Skeletal muscle tissue (tissue), 3 donors: ENCODE measurements at regions not wholly inside any gene's neighbourhood (a gene's known extent, or its start where the extent isn't known, plus 50 kb on each side); places are given as distances from the start of the nearest gene placed in this dataset.
A peak's percentile ranks its signal among the peaks of the same experiment; 100 is the strongest.

ENCODE experiments used
- H3K27ac ChIP-seq: one replicate; pipeline ENCODE4 v1.7.0; 2013; ENCODE audit warnings: mild to moderate bottlenecking, low read depth, low read length, inconsistent platforms
- H3K27me3 ChIP-seq, 3 donors: one replicate each; pipeline ENCODE4 v1.7.0; 2013; ENCODE audit warnings: low read length in 3 of 3; ENCODE audit not compliant: control insufficient read depth in 3 of 3, insufficient read depth in 3 of 3
- H3K36me3 ChIP-seq, 3 donors: one replicate each; pipeline ENCODE4 v1.7.0; 2013; ENCODE audit warnings: low read length in 3 of 3; ENCODE audit not compliant: control insufficient read depth in 3 of 3, insufficient read depth in 3 of 3
- H3K4me1 ChIP-seq, 3 donors: one replicate each; pipeline ENCODE4 v1.7.0; 2013; ENCODE audit warnings: low read length in 3 of 3, mild to moderate bottlenecking in 3 of 3; ENCODE audit not compliant: control insufficient read depth in 3 of 3, insufficient read depth in 3 of 3
- H3K4me3 ChIP-seq, 3 donors: one replicate each; pipeline ENCODE4 v1.7.0; 2013; ENCODE audit warnings: low read length in 3 of 3
- H3K9ac ChIP-seq, 3 donors: one replicate each; pipeline ENCODE4 v1.7.0; 2013; ENCODE audit warnings: low read length in 3 of 3, mild to moderate bottlenecking in 3 of 3, moderate library complexity in 2 of 3, low read depth in 1 of 3
- H3K9me3 ChIP-seq, 3 donors: one replicate each; pipeline ENCODE4 v1.7.0; 2013; ENCODE audit warnings: low read length in 3 of 3; ENCODE audit not compliant: control insufficient read depth in 3 of 3
- donor health status: Osteomylitis.

DNA sequence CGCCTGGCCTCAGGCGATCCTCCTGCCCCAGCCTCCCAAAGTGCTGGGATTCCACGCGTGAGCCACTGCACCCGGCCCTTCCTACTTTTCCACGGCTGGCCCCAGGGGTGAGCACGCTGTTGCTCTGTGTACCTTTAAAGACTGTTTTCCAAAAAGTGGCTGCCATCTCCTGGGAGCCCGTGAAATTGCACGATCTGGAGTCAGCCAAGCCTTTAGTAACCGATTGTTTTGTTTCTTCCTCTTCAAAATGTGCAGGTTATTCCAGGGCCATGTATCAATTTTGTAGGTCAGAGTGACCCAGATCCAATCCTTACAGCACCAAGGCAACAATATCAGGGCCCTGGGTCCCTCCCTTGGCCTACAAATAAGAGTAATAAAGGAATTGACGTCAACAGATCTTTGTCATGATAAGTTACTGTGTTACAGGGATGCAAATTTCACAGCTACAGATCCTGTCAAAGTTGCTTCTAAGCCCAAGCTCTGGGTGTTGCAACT, 135.6 kb upstream of the ZNF236 start:
- Histone ChIP-seq H3K9me3 (no peaks in the 10 kb centered on the region), H3K4me1 (peaks cover 0 to 3% (median 2%) of the 10 kb centered on the region in 3 donors), H3K9ac (peak overlapping the region in 1 of 3 donors; percentile 20), H3K4me3 (no peak overlapping the region), H3K27me3 (peaks cover 7 to 32% (median 23%) of the 10 kb centered on the region in 3 donors), H3K36me3 (no peaks in the 10 kb centered on the region), H3K27ac (no peak overlapping the region)

DNA sequence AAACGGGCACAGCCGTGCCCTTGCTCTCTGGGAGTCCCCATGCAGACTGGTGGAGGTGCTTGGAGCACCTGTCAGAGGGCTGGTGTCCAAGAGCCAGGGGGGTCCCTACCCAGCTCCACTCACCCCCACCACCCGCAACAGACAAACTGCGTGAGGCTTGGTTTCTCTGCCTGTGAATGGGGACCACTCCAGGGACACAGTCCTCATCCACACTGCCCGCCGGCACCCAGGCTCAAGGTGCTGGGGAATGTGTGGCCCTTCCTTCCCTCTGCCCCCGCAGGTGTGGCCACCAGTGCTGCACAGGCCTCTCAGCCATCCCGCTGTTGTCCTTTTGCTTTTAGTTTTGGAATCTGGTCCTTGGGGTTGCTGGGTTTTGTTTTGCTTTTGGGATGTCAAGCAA, 136.5 kb upstream of the ZNF236 start:
- Histone ChIP-seq H3K36me3 (no peaks in the 10 kb centered on the region), H3K27me3 (peaks cover 7 to 28% (median 23%) of the 10 kb centered on the region in 3 donors), H3K27ac (no peak overlapping the region), H3K4me3 (no peak overlapping the region), H3K4me1 (peaks cover 0 to 3% (median 2%) of the 10 kb centered on the region in 3 donors), H3K9ac (no peak overlapping the region), H3K9me3 (no peaks in the 10 kb centered on the region)

DNA sequence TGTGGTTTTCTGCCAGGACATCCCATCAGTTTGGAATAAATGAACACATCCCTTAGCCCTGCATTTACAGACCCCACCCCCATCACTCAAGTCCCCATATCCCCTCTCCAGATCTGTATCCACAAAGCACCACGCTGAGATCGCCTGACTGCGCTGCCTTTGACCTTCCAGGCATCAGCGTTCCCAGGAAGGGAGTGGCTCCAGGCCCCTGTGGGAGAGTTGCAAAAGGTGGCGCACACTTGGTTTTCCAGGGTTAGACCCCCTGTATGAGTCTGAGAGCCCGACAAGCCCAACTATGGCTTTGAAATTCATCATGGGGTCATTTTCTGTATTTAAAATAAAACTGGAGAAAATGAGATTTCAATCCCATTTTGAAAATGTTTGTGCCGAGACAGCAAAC, 137.0 kb upstream of the ZNF236 start:
- H3K27ac ChIP-seq = no peak overlapping the region
- H3K9ac ChIP-seq = no peak overlapping the region
- H3K9me3 ChIP-seq = no peaks in the 10 kb centered on the region
- no peaks in the 10 kb centered on the region for H3K36me3 ChIP-seq
- no peak overlapping the region for H3K4me3 ChIP-seq
- peaks cover 0 to 3% (median 2%) of the 10 kb centered on the region in 3 donors for H3K4me1 ChIP-seq
- peaks cover 7 to 25% (median 19%) of the 10 kb centered on the region in 3 donors for H3K27me3 ChIP-seq

DNA sequence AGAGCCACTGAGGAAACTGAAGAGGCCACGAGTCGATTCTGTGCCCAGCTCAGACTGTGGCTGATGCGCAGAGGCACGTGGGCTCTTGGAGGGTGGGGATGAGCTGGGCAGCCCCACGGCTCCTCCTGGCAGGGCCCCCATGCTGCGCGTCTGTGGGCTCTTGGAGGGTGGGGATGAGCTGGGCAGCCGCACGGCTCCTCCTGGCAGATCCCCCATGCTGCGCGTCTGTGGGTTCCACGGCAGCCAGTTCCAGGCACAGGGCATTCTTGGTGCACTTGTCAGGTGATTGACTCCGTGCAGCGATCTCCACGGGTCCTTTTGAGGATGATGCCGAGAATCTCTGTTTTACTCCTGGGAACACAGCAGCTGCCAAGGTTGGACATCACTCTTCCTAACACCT, 138.1 kb upstream of the ZNF236 start:
- Histone ChIP-seq H3K36me3 (no peaks in the 10 kb centered on the region), H3K4me3 (no peak overlapping the region), H3K27me3 (peaks cover 3 to 22% (median 16%) of the 10 kb centered on the region in 3 donors), H3K9me3 (no peaks in the 10 kb centered on the region), H3K27ac (no peak overlapping the region), H3K9ac (no peak overlapping the region), H3K4me1 (peaks cover 0 to 3% (median 2%) of the 10 kb centered on the region in 3 donors)

DNA sequence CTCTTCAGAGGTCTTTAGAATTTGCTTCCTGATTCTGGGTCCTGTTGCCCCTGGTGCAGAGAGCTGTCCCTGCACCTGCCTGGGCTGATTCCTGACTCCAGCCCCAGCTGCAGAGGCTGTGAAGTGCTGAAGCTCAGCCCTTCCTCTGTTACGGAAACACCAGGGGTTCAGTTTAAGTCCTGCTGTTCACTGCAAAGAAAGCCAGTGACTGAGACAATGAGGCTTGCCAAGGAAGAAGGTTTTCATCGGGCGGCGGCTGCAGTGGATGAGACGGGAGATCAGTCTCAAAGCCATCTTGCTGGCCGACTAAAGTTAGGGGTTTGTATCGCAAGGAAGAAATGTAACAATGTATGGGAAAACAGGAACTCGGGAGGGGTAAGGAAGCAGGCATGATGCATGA, 142.4 kb upstream of the ZNF236 start:
- H3K9me3 ChIP-seq = no peaks in the 10 kb centered on the region
- H3K4me1 ChIP-seq = peaks cover 0 to 3% (median 0%) of the 10 kb centered on the region in 3 donors
- no peaks in the 10 kb centered on the region for H3K36me3 ChIP-seq
- peaks cover 0 to 24% (median 10%) of the 10 kb centered on the region in 3 donors for H3K27me3 ChIP-seq
- no peak overlapping the region for H3K27ac ChIP-seq
- H3K4me3 ChIP-seq = no peak overlapping the region
- H3K9ac ChIP-seq = no peak overlapping the region

DNA sequence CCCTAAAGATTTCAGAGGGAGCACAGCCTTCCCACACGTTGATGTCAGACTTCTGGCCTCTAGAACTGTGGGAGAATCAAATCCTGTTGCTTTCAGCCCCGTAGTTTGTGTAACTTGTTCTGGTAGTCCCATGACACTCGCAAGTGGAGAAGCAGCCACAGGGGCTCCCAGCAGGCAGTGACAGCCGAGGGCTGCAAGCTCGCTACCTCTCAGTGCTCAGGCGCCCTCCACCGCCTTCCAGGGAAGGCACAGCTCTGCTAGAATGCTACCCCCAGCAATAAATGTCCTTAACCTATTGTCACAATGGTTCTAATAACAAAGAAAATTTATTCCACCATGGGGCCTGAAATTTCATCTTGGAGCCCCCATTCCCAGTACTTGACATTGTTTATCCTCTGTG, 143.1 kb upstream of the ZNF236 start:
- Histone ChIP-seq H3K36me3 (no peaks in the 10 kb centered on the region), H3K9ac (no peak overlapping the region), H3K27ac (no peak overlapping the region), H3K4me3 (no peak overlapping the region), H3K9me3 (no peaks in the 10 kb centered on the region), H3K27me3 (peaks cover 0 to 19% (median 10%) of the 10 kb centered on the region in 3 donors), H3K4me1 (peaks cover 0 to 3% (median 0%) of the 10 kb centered on the region in 3 donors)

DNA sequence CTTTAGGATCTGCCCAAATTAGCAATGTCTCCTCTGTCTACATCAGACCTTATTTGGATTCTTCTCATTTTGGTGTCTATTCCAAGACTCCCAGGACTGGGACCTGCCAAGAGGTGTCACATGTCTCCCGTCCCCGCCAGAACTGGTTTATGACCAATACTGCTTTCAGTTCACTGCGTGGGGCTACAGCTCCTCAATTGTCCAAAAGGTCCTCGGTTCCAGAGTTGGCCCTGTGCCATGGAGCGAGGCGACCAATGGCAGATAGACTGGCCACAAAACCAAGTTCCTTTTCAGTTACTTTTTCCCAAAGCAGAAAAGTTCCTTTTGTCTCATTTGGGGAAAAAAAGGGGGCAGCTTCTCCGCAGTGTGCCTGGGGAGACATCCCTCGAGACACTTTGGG, 144.1 kb upstream of the ZNF236 start:
- H3K9me3 ChIP-seq = no peaks in the 10 kb centered on the region
- no peaks in the 10 kb centered on the region for H3K36me3 ChIP-seq
- no peak overlapping the region for H3K4me3 ChIP-seq
- peaks cover 0 to 18% (median 10%) of the 10 kb centered on the region in 3 donors for H3K27me3 ChIP-seq
- H3K4me1 ChIP-seq = peaks cover 0 to 3% (median 0%) of the 10 kb centered on the region in 3 donors
- H3K27ac ChIP-seq = no peak overlapping the region
- H3K9ac ChIP-seq = no peak overlapping the region

DNA sequence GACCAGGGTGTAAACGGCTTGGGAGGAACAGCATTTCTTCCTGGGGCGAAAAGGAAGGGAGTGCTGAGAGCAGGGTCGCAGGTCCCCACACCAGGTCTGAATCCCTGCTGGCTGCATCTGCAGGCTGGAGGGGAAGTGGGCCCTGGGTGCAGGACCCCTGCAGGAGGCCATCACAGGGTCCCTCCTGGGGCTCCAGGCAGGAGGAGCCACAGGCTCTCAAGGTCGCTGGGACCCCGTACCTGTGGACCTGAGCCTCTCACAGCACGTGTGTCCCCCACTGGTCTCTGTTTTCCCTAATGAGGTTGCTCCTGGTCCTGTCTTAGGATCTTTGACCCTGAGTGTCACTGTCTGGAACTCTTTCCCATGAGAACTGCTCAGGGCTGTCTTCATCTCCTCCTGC, 147.8 kb upstream of the ZNF236 start:
- Histone ChIP-seq H3K4me3 (no peak overlapping the region), H3K9me3 (no peaks in the 10 kb centered on the region), H3K27ac (no peak overlapping the region), H3K27me3 (peaks cover 0 to 15% (median 7%) of the 10 kb centered on the region in 3 donors), H3K4me1 (peaks cover 0 to 3% (median 0%) of the 10 kb centered on the region in 3 donors), H3K36me3 (no peaks in the 10 kb centered on the region), H3K9ac (no peak overlapping the region)

DNA sequence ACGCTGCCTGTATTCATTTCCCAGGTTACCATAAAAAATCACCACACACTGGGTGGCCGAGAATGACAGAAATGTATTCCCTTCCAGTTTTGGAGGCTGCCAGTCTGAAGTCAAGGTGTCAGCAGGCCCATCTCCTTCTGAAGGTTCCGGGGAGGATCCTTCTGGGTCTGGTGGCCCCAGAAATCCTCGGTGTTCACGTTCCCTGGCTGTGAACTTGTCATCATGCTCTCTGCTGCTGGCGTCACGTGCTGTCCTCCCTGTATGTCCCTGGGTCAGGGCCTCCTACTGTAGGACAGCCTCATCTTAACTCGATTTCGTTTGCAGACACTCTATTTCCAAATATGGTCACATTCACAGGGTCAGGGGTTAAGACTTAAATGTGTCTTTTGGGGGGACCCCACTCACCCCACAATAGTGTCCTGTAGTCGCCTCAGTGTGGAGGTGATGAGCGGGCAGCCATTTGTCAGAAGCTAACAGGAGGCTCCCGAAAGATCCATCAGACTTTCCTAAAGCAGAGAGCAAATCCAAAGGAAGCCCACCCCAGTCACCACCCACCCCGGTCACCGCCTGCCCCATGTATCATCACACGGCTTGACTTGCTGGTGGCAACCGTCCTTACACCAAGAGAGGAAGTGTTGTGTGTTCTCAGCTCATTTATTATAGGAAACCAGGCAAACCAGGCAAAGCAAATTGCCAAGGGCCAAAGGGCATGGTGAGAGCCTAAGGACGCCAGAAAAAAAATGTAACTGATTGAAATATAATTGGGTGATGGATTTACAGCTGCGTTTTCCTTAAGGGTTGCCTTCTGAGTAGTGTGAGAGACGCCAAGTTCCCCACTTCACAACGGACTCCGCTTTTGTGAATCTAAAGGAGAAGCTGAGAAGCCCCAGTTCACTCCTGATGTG, 148.8 kb upstream of the ZNF236 start:
- H3K27ac ChIP-seq = no peak overlapping the region
- peaks cover 0 to 3% (median 0%) of the 10 kb centered on the region in 3 donors for H3K4me1 ChIP-seq
- H3K27me3 ChIP-seq = peaks cover under 1 to 11% (median 1%) of the 10 kb centered on the region in 3 donors
- no peaks in the 10 kb centered on the region for H3K36me3 ChIP-seq
- H3K9ac ChIP-seq = no peak overlapping the region
- H3K9me3 ChIP-seq = no peaks in the 10 kb centered on the region
- H3K4me3 ChIP-seq = no peak overlapping the region

DNA sequence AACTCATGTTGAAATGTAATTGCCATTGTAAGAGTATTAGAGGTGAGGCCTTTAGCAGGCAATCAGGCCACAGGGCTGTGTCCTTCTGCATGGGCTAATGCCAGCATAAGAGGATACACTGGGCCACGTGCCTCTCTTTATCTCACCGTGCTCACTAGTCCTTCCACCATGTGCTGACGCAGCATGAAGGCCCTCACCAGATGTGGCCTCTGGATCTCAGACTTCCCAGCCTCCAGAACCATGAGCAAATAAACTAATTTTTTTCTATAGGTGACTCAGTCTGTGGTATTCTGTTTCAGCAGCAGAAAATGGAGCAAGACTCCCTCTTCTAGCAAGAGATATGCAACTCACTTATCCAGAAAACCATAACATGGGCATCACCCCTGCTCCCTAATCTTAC, 149.7 kb upstream of the ZNF236 start:
- Histone ChIP-seq H3K27me3 (peaks cover 0 to 7% (median 4%) of the 10 kb centered on the region in 3 donors), H3K9ac (no peak overlapping the region), H3K4me1 (no peaks in the 10 kb centered on the region), H3K27ac (no peak overlapping the region), H3K36me3 (no peaks in the 10 kb centered on the region), H3K9me3 (no peaks in the 10 kb centered on the region), H3K4me3 (no peak overlapping the region)
